Transverse colon (tissue), 4 donors: ENCODE measurements at regions not wholly inside any gene's neighbourhood (a gene's known extent, or its start where the extent isn't known, plus 50 kb on each side); places are given as distances from the start of the nearest gene placed in this dataset.

Experiments used
- DNase-seq: peaks from one replicate; pipeline ENCODE4 v3.0.0-alpha.2; 2019
- H3K27ac ChIP-seq, 4 donors: fragments of 200-600 bp; sonication (generic); 2 replicates each; pipeline ENCODE4 v1.5.1; 2016 to 2018; ENCODE audit warnings: inconsistent platforms in 4 of 4
- H3K27me3 ChIP-seq: fragments of 200-600 bp; sonication (generic); 2 replicates; pipeline ENCODE4 v1.5.1; 2017; ENCODE audit warnings: inconsistent platforms
- H3K36me3 ChIP-seq, 4 donors: fragments of 200-600 bp; sonication (generic); 2 replicates each; pipeline ENCODE4 v1.5.1; 2017 to 2019; ENCODE audit warnings: inconsistent platforms in 4 of 4
- H3K4me1 ChIP-seq, 4 donors: fragments of 200-600 bp; sonication (generic); 2 replicates each; pipeline ENCODE4 v1.5.1; 2017 to 2020; ENCODE audit warnings: inconsistent platforms in 4 of 4
- H3K4me3 ChIP-seq, 4 donors: fragments of 200-600 bp; sonication (generic); 1 replicate in 1 of 4; 2 replicates in 3 of 4; pipeline versions ENCODE4 v1.5.1 to v1.6.1; 2017 to 2019; ENCODE audit warnings: inconsistent platforms in 4 of 4
- H3K9me3 ChIP-seq, 2 donors: fragments of 200-600 bp; sonication (generic); 2 replicates each; pipeline ENCODE4 v1.5.1; 2017 to 2019; ENCODE audit warnings: inconsistent platforms in 2 of 2
- CTCF ChIP-seq, 5 experiments: fragments of 200-600 bp in 3 of 5; fragments of 450-650 bp in 2 of 5; sonication (generic) in 3 of 5; IDR thresholded peaks; 1 replicate in 2 of 5; 2 replicates in 3 of 5; pipeline ENCODE4 v1.5.1; 2016 to 2017; ENCODE audit warnings: antibody characterized with exemption in 5 of 5, inconsistent platforms in 3 of 5, mild to moderate bottlenecking in 2 of 5, moderate library complexity in 1 of 5
- EP300 ChIP-seq: sonication (generic); formaldehyde crosslinking; IDR thresholded peaks from one replicate; pipeline ENCODE4 v1.6.1; 2017; ENCODE audit warnings: antibody characterized with exemption, low read depth
- POLR2A ChIP-seq: fragments of 450-650 bp; IDR thresholded peaks from one replicate; pipeline ENCODE4 v1.6.1; 2016; ENCODE audit warnings: antibody characterized with exemption, mild to moderate bottlenecking, moderate library complexity
- POLR2AphosphoS5 ChIP-seq, 3 donors: sonication (generic); formaldehyde crosslinking; IDR thresholded peaks; one replicate each; pipeline ENCODE4 v1.6.1; 2016; ENCODE audit warnings: antibody characterized with exemption in 3 of 3
- WGBS, 2 donors: methylation state at CpG; one replicate each; pipeline ENCODE4 v1.1.5; 2018; ENCODE audit warnings: low coverage in 1 of 2; 5-methylcytosine and 5-hydroxymethylcytosine counted together
- in situ Hi-C, 4 donors: fragments of 200-750 bp; cut with MboI; loops; one replicate each; pipeline versions ENCODE4 v1.15.0 to v1.15.1; 2017; ENCODE audit warnings: low sequenced_read_pairs in 3 of 4, low pct_ligation_motif_present in 1 of 4, low pct_unique_long_range_greater_than_20kb in 1 of 4
- intact Hi-C: fragments of 100-400 bp; cut with DNase I; formaldehyde crosslinking; loops from one replicate; pipeline ENCODE4 v1.15.1; 2023; ENCODE audit warnings: low total_unique reads

- intact Hi-C loops (no loop called here), in situ Hi-C loops (no loop called here)
- Histone ChIP-seq H3K27ac (no peak overlapping the region), H3K36me3 (no peaks in the 10 kb centered on the region), H3K9me3 (peaks cover 0 to 6% of the 10 kb centered on the region in 2 donors), H3K4me1 (no peaks in the 10 kb centered on the region), H3K27me3 (no peaks in the 10 kb centered on the region), H3K4me3 (no peak overlapping the region)
- no peak for DNase-seq
- WGBS, 2 donors, result 77 to 88% methylated on average over 1 of the region's 1 CpG
- TF ChIP-seq CTCF (IDR thresholded peaks at IDR 0.05) (no peak), EP300 (no peak), POLR2AphosphoS5 (IDR thresholded peaks at IDR 0.05) (no peak), POLR2A (no peak)
Observed at GRCh38 chr1:219058891-219059820, 114.5 kb upstream of the LYPLAL1 start.

DNA sequence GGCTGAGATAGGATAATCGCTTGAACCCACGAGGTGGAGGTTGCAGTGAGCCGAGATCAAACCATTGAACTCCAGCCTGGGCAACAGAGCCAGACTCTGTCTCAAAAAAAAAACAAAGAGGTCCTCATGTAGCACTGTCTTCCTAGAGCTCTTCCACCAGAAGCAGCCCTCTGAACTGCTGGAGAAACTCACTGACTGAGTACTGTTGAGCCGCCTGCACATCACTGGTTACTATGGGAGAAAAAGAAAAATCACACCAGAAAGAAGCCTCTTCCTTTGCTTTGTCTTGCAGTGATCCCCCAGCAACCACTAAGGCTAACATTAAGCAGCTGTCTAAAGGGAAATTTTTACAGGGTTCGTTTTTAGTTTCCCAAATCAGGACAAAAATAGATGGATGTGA lies 112.9 kb upstream of the LYPLAL1 start:
- Histone ChIP-seq H3K4me3 (no peak overlapping the region), H3K27me3 (no peaks in the 10 kb centered on the region), H3K36me3 (no peaks in the 10 kb centered on the region), H3K4me1 (no peaks in the 10 kb centered on the region), H3K9me3 (peaks cover 0 to 6% of the 10 kb centered on the region in 2 donors), H3K27ac (no peak overlapping the region)
- in situ Hi-C loops (no loop called here), intact Hi-C loops (no loop called here)
- TF ChIP-seq EP300, result no peak
- TF ChIP-seq POLR2AphosphoS5 (IDR thresholded peaks at IDR 0.05), result no peak
- TF ChIP-seq POLR2A, result no peak
- no peak for TF ChIP-seq CTCF (IDR thresholded peaks at IDR 0.05)
- DNase-seq, result no peak
- WGBS, 2 donors, result 77 to 79% methylated on average over 2 to 5 of the region's 5 CpGs

DNA sequence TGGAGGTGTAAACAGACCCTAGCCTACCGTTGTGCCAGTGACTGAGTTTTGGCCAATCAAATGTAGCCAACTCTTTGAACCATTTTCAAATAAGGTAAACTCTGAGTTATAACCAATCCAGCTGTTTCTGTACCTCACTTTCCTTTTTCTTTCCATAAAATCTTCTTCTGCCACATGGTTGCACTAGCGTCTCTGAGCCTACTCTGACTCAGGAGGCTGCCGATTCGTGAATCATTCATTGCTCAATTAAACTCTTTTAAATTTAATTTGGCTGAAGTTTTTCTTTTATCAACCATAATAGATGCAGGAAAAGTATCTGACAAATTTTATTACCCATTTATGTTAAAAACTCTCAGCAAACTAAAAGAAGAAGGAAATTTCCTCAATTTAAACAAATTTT lies 111.5 kb upstream of the LYPLAL1 start:
- Histone ChIP-seq H3K4me3 (no peak overlapping the region), H3K36me3 (no peaks in the 10 kb centered on the region), H3K27me3 (no peaks in the 10 kb centered on the region), H3K27ac (no peak overlapping the region), H3K9me3 (peaks cover 0 to 2% of the 10 kb centered on the region in 2 donors), H3K4me1 (peaks cover 0 to 5% (median 0%) of the 10 kb centered on the region in 4 donors)
- intact Hi-C loops (no loop called here), in situ Hi-C loops (no loop called here)
- no peak for DNase-seq
- WGBS, 2 donors, result 89% methylated on average over 4 of the region's 4 CpGs
- TF ChIP-seq EP300 (no peak), POLR2AphosphoS5 (IDR thresholded peaks at IDR 0.05) (no peak), POLR2A (no peak), CTCF (IDR thresholded peaks at IDR 0.05) (no peak)

GRCh38 chr1:219066098-219066497 lies 107.6 kb upstream of the LYPLAL1 start:
- Histone ChIP-seq H3K9me3 (no peaks in the 10 kb centered on the region), H3K36me3 (no peaks in the 10 kb centered on the region), H3K27me3 (no peaks in the 10 kb centered on the region), H3K4me3 (no peak overlapping the region), H3K4me1 (peaks cover 0 to 7% (median 0%) of the 10 kb centered on the region in 4 donors), H3K27ac (no peak overlapping the region)
- in situ Hi-C loops, result no loop called here
- no peak for DNase-seq
- intact Hi-C loops, result no loop called here
- 63 to 88% methylated on average over 1 of the region's 1 CpG for WGBS, 2 donors
- TF ChIP-seq CTCF (IDR thresholded peaks at IDR 0.05), result no peak
